GM12892 (cell line): ENCODE measurements at regions not wholly inside any gene's neighbourhood (a gene's known extent, or its start where the extent isn't known, plus 50 kb on each side); places are given as distances from the start of the nearest gene placed in this dataset.

Experiments used
- POLR2A ChIP-seq: IDR thresholded peaks from 2 replicates; pipeline ENCODE4 v1.6.1; 2011; ENCODE audit warnings: low read depth, low read length, control low read depth
- POLR2AphosphoS5 ChIP-seq: IDR thresholded peaks from 2 replicates; pipeline ENCODE4 v1.6.1; 2011; ENCODE audit warnings: low read depth, low read length, control low read depth

DNA sequence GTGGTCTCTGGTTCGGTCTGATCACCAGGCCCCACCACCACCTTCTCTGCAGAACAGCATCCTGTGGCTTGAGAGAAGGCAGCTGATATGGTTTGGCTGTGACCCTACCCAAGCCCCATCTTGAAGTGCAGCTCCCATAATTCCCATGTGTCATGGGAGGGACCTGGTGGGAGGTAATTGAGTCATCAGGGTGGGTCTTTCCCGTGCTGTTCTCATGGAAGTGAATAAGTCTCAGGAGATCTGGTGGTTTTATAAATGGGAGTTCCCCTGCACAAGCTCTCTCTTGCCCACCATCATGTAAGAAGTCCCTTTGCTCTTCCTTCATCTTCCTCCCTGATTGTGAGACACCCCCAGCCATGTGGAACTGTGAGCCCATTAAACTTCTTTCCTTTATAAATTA, 352.3 kb upstream of the CDH5 start:
- TF ChIP-seq POLR2AphosphoS5 (no peak), POLR2A (no peak)
